GM23248 (cell line): ENCODE measurements at regions not wholly inside any gene's neighbourhood (a gene's known extent, or its start where the extent isn't known, plus 50 kb on each side); places are given as distances from the start of the nearest gene placed in this dataset.

Experiments used
- DNase-seq: peaks from one replicate; pipeline ENCODE4 v3.0.0-alpha.2; 2015
- H2AFZ ChIP-seq: fragments of 200-600 bp; sonication (generic); 2 replicates; pipeline ENCODE4 v1.6.1; 2016; ENCODE audit warnings: antibody characterized with exemption
- H3F3A ChIP-seq: fragments of 200-600 bp; sonication (generic); 2 replicates; pipeline ENCODE4 v1.6.1; 2016; ENCODE audit warnings: mild to moderate bottlenecking, antibody characterized with exemption, mixed run types; ENCODE audit not compliant: insufficient read depth
- H3K27ac ChIP-seq: fragments of 200-600 bp; sonication (generic); 2 replicates; pipeline ENCODE4 v1.5.1; 2016; ENCODE audit warnings: mild to moderate bottlenecking
- H3K27me3 ChIP-seq: fragments of 200-600 bp; sonication (generic); replicated peaks from 2 replicates; pipeline ENCODE4 v1.6.1; 2016; ENCODE audit warnings: mild to moderate bottlenecking; ENCODE audit not compliant: insufficient read depth
- H3K36me3 ChIP-seq: fragments of 200-600 bp; sonication (generic); 2 replicates; pipeline ENCODE4 v1.6.1; 2016; ENCODE audit warnings: low read depth, mild to moderate bottlenecking
- H3K4me1 ChIP-seq: fragments of 200-600 bp; sonication (generic); 2 replicates; pipeline ENCODE4 v1.6.1; 2016; ENCODE audit warnings: mild to moderate bottlenecking; ENCODE audit not compliant: insufficient read depth
- H3K4me2 ChIP-seq: fragments of 200-600 bp; sonication (generic); one replicate; pipeline ENCODE4 v1.6.1; 2016; ENCODE audit warnings: mild to moderate bottlenecking; ENCODE audit not compliant: unreplicated experiment
- H3K4me3 ChIP-seq: fragments of 200-600 bp; sonication (generic); 2 replicates; pipeline ENCODE4 v1.5.1; 2016; ENCODE audit warnings: mild to moderate bottlenecking
- H3K79me2 ChIP-seq: fragments of 200-600 bp; sonication (generic); 2 replicates; pipeline ENCODE4 v1.6.1; 2016; ENCODE audit warnings: mild to moderate bottlenecking; ENCODE audit not compliant: insufficient read depth
- H3K9ac ChIP-seq: fragments of 200-600 bp; sonication (generic); 2 replicates; pipeline ENCODE4 v1.6.1; 2016; ENCODE audit warnings: mild to moderate bottlenecking
- H3K9me2 ChIP-seq: fragments of 200-600 bp; sonication (generic); 2 replicates; pipeline ENCODE4 v1.6.1; 2016; ENCODE audit warnings: mixed run types, mild to moderate bottlenecking, moderate library complexity; ENCODE audit not compliant: insufficient read depth
- H3K9me3 ChIP-seq: fragments of 200-600 bp; sonication (generic); one replicate; pipeline ENCODE4 v1.6.1; 2017; ENCODE audit warnings: low read depth
- H4K20me1 ChIP-seq: fragments of 200-600 bp; sonication (generic); 2 replicates; pipeline ENCODE4 v1.6.0; 2016; ENCODE audit not compliant: insufficient read depth
- EZH2 ChIP-seq: fragments of 200-600 bp; sonication (generic); IDR thresholded peaks from 2 replicates; pipeline ENCODE4 v1.6.1; 2018; ENCODE audit warnings: antibody characterized with exemption, mild to moderate bottlenecking; ENCODE audit not compliant: insufficient read depth, poor library complexity, severe bottlenecking
- EZH2phosphoT487 ChIP-seq: fragments of 200-600 bp; sonication (generic); IDR thresholded peaks from 2 replicates; pipeline ENCODE4 v1.6.1; 2018; ENCODE audit warnings: antibody characterized with exemption, moderate library complexity, mild to moderate bottlenecking, low read depth; ENCODE audit not compliant: insufficient read depth
- WGBS, 2 experiments: methylation state at CpG; one replicate each; pipeline ENCODE4 v1.1.6; 2015 to 2017; ENCODE audit warnings: low lambda C conversion rate in 2 of 2, low coverage in 1 of 2; ENCODE audit errors: missing lambda C conversion rate in 2 of 2; 5-methylcytosine and 5-hydroxymethylcytosine counted together
- in situ Hi-C: fragments of 300-500 bp; cut with MboI; formaldehyde crosslinking; loops from 2 replicates; pipeline ENCODE4 v1.15.0; 2020

- Histone ChIP-seq H3K9ac (no peak overlapping the region), H3F3A (peaks cover 52% of the 10 kb centered on the region), H3K27me3 (no peaks in the 10 kb centered on the region), H4K20me1 (no peaks in the 10 kb centered on the region), H3K36me3 (no peaks in the 10 kb centered on the region), H3K9me3 (no peaks in the 10 kb centered on the region), H3K79me2 (no peaks in the 10 kb centered on the region), H3K27ac (peak overlapping the region; percentile 58), H2AFZ (no peak overlapping the region), H3K4me3 (no peak overlapping the region), H3K4me2 (peak overlapping the region; percentile 15), H3K4me1 (peaks cover 54% of the 10 kb centered on the region), H3K9me2 (no peaks in the 10 kb centered on the region)
- DNase-seq, result peak; percentile 23
- in situ Hi-C loops, result no loop called here
- no peak for TF ChIP-seq EZH2
- no peak for TF ChIP-seq EZH2phosphoT487
- 10 to 16% methylated on average over 2 of the region's 2 CpGs for WGBS, 2 experiments
These were observed 124.8 kb upstream of the GORAB start for GRCh38 chr1:170407138-170407537.

- Histone ChIP-seq H3K27me3 (no peaks in the 10 kb centered on the region), H3K4me1 (peaks cover 49% of the 10 kb centered on the region), H2AFZ (peak overlapping the region; percentile 33; the same call in 1 of the 2 replicates), H3K27ac (peak overlapping the region; percentile 58), H3K79me2 (no peaks in the 10 kb centered on the region), H3K36me3 (no peaks in the 10 kb centered on the region), H3K9me2 (no peaks in the 10 kb centered on the region), H3K9ac (peak overlapping the region; percentile 7; the same call in 1 of the 2 replicates), H4K20me1 (no peaks in the 10 kb centered on the region), H3K4me3 (no peak overlapping the region), H3K9me3 (no peaks in the 10 kb centered on the region), H3K4me2 (peak overlapping the region; percentile 15), H3F3A (peaks cover 48% of the 10 kb centered on the region)
- in situ Hi-C loops, result no loop called here
- 56 to 74% methylated on average over 1 of the region's 1 CpG for WGBS, 2 experiments
- peak; percentile 47 for DNase-seq
- no peak for TF ChIP-seq EZH2
- TF ChIP-seq EZH2phosphoT487, result no peak
These were observed 124.4 kb upstream of the GORAB start for GRCh38 chr1:170407581-170407980.

- Histone ChIP-seq H3K36me3 (no peaks in the 10 kb centered on the region), H4K20me1 (no peaks in the 10 kb centered on the region), H3K79me2 (no peaks in the 10 kb centered on the region), H3K27me3 (no peaks in the 10 kb centered on the region), H3K9me2 (no peaks in the 10 kb centered on the region), H3K4me1 (peaks cover 54% of the 10 kb centered on the region), H3K9me3 (no peaks in the 10 kb centered on the region), H3K9ac (peak overlapping the region; percentile 71), H3K4me3 (peak overlapping the region; percentile 57), H3F3A (peaks cover 48% of the 10 kb centered on the region), H3K4me2 (peak overlapping the region; percentile 83), H3K27ac (peak overlapping the region; percentile 95), H2AFZ (no peak overlapping the region)
- WGBS, 2 experiments, result 0 to 1% methylated on average over 2 of the region's 2 CpGs
- TF ChIP-seq EZH2 (no peak), EZH2phosphoT487 (no peak)
- in situ Hi-C loops, result no loop called here
- peak; percentile 93 for DNase-seq
These were observed 121.4 kb upstream of the GORAB start for GRCh38 chr1:170410401-170411166.

- Histone ChIP-seq H3F3A (peaks cover 31% of the 10 kb centered on the region), H3K9ac (peak overlapping the region; percentile 42), H3K4me2 (peak overlapping the region; percentile 41), H3K4me1 (peaks cover 30% of the 10 kb centered on the region), H3K9me2 (no peaks in the 10 kb centered on the region), H3K27ac (peak overlapping the region; percentile 54), H4K20me1 (no peaks in the 10 kb centered on the region), H3K79me2 (no peaks in the 10 kb centered on the region), H2AFZ (peak overlapping the region; percentile 45), H3K27me3 (no peaks in the 10 kb centered on the region), H3K36me3 (no peaks in the 10 kb centered on the region), H3K9me3 (no peaks in the 10 kb centered on the region), H3K4me3 (no peak overlapping the region)
- WGBS, 2 experiments, result 29 to 31% methylated on average over 3 of the region's 3 CpGs
- peak; percentile 78 for DNase-seq
- in situ Hi-C loops, result no loop called here
- TF ChIP-seq EZH2phosphoT487 (no peak), EZH2 (no peak)
These were observed 116.8 kb upstream of the GORAB start for GRCh38 chr1:170414989-170415709.
